GM21737 (cell line): ENCODE measurements at regions not wholly inside any gene's neighbourhood (a gene's known extent, or its start where the extent isn't known, plus 50 kb on each side); places are given as distances from the start of the nearest gene placed in this dataset.

Experiments used
- ATAC-seq: cut with Tn5 transposase; IDR thresholded peaks from one replicate; pipeline ENCODE4 v1.9.1; 2021; ENCODE audit warnings: mild to moderate bottlenecking, moderate library complexity; ENCODE audit not compliant: unreplicated experiment

DNA sequence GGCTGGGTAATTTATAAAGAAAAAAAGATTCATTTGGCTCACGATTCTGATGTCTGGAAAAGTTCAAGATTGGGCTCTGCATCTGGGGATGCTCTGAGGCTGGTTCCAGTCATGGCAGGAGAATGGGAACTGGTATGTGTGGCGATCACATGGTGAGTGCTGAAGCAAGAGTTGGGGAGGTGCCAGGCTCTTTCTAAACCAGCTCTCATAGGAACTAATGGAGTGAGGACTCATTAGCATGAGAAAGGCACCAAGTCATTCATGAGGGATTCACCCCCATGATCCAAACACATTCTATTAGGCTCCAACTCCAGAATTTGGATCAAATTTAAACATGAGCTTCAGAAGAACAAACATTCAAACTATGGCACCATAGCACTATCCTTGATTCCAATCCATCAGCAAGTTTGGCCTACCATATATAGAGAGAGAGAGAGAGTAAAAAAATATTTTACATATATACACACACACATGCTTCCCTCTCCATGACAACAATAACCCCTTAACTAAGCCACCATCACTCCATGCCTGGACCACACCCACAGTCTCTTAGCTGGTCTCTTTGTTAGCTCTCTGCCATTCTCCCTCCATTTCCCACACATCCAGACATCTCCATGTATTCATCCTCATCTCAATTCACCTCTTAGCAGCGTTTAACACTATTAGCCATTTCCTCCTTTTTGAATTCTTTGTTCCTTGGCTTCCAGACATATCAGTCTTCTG is 57.9 kb downstream of the NPY start:
- ATAC-seq, result no peak

GRCh38 chr7:24343614-24344013 is 59.6 kb downstream of the NPY start:
- ATAC-seq, result no peak

- ATAC-seq, result no peak
These were observed 62.1 kb downstream of the NPY start for GRCh38 chr7:24346129-24346528.

DNA sequence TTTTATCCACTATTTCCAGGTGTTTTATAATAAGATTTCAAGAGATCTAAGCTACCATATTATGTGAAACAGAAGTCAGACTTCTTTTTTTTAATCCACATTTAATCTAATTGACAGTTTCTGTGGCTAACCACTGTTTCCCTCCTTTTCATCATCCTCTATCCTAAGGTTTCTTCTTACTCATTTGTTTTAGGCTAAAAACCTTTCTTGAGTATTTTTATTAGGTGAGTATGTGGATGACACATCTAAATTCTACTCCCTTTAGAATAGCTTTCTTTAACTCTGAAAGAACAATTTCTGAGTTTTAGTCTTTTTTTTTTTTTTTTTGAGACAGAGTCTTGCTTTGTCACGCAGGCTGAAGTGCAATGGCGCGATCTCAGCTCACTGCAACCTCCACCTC is 62.7 kb downstream of the NPY start:
- ATAC-seq, result no peak

DNA sequence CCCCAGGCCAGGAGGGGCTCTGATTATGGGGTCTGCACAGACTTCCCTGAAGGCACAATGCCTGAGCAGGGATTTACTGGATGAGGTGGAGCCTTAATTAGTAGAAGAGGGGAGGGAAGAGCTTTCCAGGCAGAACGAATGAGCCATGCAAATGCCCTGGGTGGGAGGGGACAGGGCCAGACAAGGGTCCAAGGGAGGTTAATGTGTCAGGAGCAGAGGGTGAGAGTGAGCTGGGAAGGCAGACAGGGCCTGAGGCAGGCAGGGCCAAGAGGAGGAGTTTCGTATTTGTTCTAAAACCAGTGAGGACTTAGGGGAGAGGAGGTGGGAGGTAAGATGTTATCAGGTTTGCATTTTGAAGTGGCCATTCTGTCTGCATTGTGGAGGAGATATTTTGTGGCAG is 65.3 kb downstream of the NPY start:
- ATAC-seq, result no peak

DNA sequence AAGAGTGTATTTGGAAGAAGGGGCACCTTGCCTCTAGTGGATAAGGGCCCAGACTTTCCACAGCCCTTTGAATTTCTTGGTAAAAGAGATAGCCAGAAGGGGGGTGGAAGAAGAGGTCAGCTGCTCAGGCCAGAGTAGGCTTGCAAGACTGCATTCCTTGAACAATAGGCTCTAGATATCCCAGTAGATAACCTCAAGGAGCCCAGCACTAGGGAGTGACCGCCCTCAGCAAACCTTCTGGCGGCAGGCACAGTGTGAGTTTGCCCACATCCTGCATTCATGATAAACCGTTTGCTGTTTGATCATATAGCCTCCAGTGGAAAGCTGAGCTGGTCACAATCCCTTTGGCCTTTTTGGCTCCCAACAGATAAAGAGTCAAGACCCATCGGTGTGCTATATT is 70.5 kb downstream of the NPY start:
- no peak for ATAC-seq

DNA sequence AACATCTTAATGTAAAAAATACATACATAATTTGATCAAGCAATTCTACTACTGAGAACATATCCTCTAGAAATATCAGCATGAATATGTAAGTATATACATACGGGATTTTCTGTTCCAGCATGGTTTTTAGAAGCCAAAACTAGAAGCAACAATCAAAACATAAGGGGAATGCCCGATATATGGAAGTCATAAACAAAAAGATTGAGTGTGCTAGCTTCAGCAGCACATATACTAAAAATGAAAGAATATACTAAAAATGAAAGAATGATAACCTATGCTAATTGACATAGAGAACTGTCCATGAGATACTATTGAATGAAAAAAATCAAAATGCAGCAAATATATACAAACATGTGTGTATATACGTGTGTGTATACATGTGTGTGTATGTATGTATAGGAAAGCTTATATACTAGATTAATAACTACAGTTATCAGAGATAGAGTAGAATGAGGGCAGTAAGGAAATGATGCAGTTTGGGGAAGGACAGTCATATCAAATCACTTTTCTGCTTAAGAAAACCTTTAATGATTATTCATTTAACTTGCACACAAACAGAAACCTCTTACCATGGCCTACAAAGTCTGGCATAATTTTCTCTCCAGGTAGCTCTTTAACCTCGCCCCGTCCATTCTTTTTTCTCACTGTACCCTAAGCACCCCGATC is 72.9 kb downstream of the NPY start:
- no peak for ATAC-seq

- ATAC-seq, result no peak
These were observed 77.0 kb downstream of the NPY start for GRCh38 chr7:24361001-24361400.

- no peak for ATAC-seq
These were observed 81.6 kb downstream of the NPY start for GRCh38 chr7:24365606-24366005.

- no peak for ATAC-seq
These were observed 82.9 kb downstream of the NPY start for GRCh38 chr7:24366876-24367275.

DNA sequence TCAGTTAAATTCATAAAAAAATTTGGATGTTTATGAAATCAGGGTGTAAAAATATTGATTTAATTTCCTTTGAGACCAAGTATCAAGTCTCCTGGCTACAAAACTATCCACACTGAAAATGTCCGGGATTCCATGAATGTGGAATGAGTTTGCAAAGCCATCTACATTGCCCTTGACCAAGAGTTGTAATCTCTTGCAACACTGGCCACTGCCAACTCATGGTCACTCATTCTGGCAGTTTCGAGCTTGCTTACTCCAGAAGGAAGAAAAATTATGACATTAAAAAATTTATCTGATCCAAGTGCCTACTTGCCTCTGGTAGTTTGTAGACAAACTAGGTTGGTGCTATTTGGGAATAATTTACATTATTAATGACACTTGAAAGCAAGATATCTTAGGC is 84.2 kb downstream of the NPY start:
- ATAC-seq, result no peak

GRCh38 chr7:24370541-24370940 is 86.6 kb downstream of the NPY start:
- ATAC-seq, result no peak

- ATAC-seq, result no peak
These were observed 89.3 kb downstream of the NPY start for GRCh38 chr7:24372961-24373955.

DNA sequence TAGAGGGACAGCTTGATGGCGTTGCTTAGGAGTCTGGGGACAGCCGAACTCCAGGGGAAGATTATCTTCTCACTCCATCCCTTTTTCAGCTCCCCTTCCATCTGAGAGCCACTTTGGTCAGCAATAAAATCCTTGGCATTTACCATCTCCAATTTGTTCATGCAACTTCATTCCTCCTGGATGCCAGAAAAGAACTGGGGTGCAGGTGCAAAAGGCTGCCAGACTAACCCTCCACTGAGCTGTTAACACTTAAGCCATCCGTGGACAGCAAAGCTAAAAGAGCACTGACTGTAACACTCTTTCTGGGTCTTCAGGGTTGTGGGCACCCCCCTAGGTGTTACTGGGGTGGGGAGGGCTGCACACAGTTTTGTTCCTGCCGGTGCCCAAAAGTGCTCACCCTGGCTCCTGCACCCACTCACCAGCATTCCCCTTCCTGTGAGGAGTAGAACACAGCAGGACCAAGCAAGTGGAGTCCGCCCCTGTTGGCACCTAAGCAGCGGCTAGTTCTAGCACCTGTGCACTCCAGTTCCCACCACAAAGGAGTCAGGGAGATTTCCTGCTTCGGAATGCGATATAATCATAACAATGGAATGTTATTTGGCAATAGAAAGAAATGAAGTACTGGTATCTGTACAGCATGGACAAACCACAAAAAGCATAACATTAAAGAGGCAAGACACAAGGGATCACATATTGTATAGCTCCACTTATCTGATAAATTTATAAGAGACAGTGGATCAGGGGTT is 95.1 kb downstream of the NPY start:
- no peak for ATAC-seq

DNA sequence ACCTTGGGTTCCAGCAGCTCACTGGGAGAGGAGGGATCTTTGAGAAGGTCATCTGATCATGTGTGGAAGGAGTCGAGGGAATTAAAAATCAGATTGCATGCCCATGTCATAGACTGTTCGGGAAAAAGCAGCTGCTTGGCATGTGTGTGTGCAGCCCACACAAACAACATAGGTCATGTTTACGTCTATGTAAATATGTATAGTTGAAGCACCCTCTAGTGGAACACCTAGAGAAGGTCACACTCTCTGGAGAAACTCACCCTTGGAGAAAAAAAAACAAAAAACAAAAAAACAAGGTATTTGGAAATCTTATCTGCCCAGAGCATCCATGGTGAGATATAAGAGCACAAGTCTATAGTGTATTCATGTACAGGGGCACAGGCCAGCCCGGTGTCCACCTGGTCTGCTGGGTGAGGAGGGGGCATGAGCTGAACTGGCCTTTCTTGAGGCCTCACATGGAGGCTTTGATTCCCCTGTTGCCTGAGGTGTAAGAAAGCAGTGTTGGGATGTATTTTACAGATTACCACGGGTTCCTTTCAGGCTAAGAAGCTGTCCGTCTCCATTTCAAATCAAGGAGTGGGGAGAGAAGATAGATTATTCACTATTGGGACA is 98.0 kb downstream of the NPY start:
- no peak for ATAC-seq

DNA sequence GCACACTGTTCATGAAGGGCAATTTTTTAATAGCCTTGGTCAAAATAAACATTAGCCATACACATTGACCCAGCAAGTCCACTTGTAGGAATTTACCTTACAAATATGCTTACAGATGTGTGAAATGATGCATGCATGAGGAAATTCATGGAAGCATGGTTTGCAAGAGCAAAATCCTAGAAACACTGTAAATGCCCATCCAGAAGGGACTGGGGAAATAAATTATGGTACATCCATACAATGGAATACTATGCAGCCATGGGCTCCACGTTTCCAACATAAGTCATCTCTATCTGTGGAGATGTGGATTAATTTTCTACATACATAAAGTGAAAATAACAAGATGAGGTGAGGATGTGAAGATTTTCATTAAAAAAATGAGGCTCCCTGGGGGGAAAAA is 99.1 kb downstream of the NPY start:
- no peak for ATAC-seq

DNA sequence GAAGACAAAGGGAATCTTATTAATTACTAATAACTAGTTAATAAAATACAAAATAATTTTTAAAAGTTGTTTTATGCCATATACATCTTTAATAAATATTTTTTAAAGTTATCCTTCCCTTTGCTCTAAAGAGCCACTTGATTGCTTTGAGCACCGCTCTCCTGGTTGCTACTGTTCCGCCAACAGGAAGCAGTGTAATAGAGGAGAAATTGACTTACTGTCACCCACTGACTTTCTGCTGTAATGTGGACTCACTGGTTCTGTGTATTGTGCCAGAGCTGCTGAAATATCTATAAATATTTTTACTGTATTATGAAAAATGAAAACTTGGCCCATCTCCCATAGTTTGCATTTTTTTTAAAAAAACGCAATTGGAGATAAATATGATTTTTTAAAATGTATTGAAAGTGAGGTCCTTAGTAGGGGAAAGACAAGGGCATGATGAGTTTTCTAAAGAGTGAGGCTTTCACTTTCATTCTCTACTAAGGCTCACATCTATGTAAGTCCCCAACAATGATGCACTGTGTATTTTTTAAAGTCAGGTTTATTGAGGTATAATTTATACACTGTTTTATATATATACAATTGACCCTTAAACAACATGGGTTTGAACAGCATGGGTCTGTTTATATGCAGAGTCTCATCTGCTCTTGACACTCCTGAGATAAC is 100.5 kb downstream of the NPY start:
- ATAC-seq, result no peak

DNA sequence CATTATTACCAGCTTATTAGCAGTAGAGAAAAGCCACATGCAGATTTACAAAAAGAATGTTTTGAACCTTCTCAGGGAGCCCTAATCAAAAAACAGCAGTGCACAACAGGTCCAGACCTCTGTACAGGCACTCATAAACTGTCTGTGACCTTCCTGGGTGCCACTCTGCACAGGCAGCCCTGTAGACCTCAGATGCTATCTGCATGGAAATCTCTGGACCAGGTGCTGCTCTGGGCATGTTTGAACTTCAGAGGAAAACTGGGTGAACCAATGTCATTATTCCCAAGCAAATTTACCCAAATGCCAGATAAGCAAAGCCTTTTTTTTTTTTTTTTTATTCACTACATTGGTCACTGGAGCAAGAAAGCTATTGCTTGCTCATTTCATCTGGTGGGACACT is 104.2 kb downstream of the NPY start:
- ATAC-seq, result no peak

GRCh38 chr7:24390376-24391157 is 106.6 kb downstream of the NPY start:
- no peak for ATAC-seq
